Sigmoid colon (tissue), 6 donors: ENCODE measurements at regions not wholly inside any gene's neighbourhood (a gene's known extent, or its start where the extent isn't known, plus 50 kb on each side); places are given as distances from the start of the nearest gene placed in this dataset.

Experiments used
- DNase-seq: peaks from one replicate; pipeline ENCODE4 v3.0.0-alpha.2; 2019
- H3K27ac ChIP-seq, 4 donors: fragments of 200-600 bp; sonication (generic); one replicate each; pipeline ENCODE4 v1.5.1; 2016 to 2019; ENCODE audit warnings: mild to moderate bottlenecking in 1 of 4
- H3K27me3 ChIP-seq, 3 donors: fragments of 200-600 bp; sonication (generic); one replicate each; pipeline ENCODE4 v1.5.1; 2019; ENCODE audit warnings: mild to moderate bottlenecking in 1 of 3
- H3K36me3 ChIP-seq, 4 donors: fragments of 200-600 bp; sonication (generic); one replicate each; pipeline ENCODE4 v1.5.1; 2016 to 2019
- H3K4me1 ChIP-seq, 4 donors: fragments of 200-600 bp; sonication (generic); one replicate each; pipeline ENCODE4 v1.5.1; 2017 to 2019
- H3K4me3 ChIP-seq, 4 donors: fragments of 200-600 bp; sonication (generic); one replicate each; pipeline ENCODE4 v1.5.1; 2017 to 2019; ENCODE audit warnings: mild to moderate bottlenecking in 2 of 4, moderate library complexity in 1 of 4
- H3K9me3 ChIP-seq, 4 donors: fragments of 200-600 bp in 3 of 4; sonication (generic) in 3 of 4; one replicate each; pipeline versions ENCODE4 v1.5.1 to v1.6.1; 2013 to 2019
- EP300 ChIP-seq, 4 donors: sonication (generic); formaldehyde crosslinking; IDR thresholded peaks; one replicate each; pipeline ENCODE4 v1.6.1; 2017; ENCODE audit warnings: antibody characterized with exemption in 4 of 4
- POLR2A ChIP-seq, 2 donors: fragments of 450-650 bp; IDR thresholded peaks; one replicate each; pipeline ENCODE4 v1.6.1; 2016; ENCODE audit warnings: antibody characterized with exemption in 2 of 2, mild to moderate bottlenecking in 2 of 2, moderate library complexity in 2 of 2
- POLR2AphosphoS5 ChIP-seq, 4 donors: sonication (generic); formaldehyde crosslinking; IDR thresholded peaks; one replicate each; pipeline ENCODE4 v1.6.1; 2017; ENCODE audit warnings: antibody characterized with exemption in 4 of 4
- WGBS, 2 donors: extraction: QIAGEN DNeasy Blood & Tissue Kit; methylation state at CpG; one replicate each; pipeline ENCODE4 v1.1.7; 2013; 5-methylcytosine and 5-hydroxymethylcytosine counted together
- intact Hi-C: fragments of 100-400 bp; cut with DNase I; formaldehyde crosslinking; loops from one replicate; pipeline ENCODE4 v1.15.1; 2023
- TF ChIP-seq, protein P1 (sequence below), 4 experiments: fragments of 450-650 bp in 3 of 4; fragments of 200-600 bp in 1 of 4; IDR thresholded peaks; one replicate each; pipeline ENCODE4 v1.5.1; 2016 to 2019; ENCODE audit warnings: antibody characterized with exemption in 4 of 4, mild to moderate bottlenecking in 3 of 4, moderate library complexity in 2 of 4
- donor health status: healthy with polysubstance abuse.
- donor health status: healthy.

GRCh38 chr5:67434466-67434865 is 237.9 kb upstream of the CD180 start:
- intact Hi-C loops: no loop called here
- no peaks in the 10 kb centered on the region for H3K9me3 ChIP-seq
- H3K36me3 ChIP-seq: no peaks in the 10 kb centered on the region
- TF ChIP-seq POLR2A (IDR thresholded peaks at IDR 0.05): no peak
- TF ChIP-seq EP300 (IDR thresholded peaks at IDR 0.05): no peak
- TF ChIP-seq, protein P1, sequence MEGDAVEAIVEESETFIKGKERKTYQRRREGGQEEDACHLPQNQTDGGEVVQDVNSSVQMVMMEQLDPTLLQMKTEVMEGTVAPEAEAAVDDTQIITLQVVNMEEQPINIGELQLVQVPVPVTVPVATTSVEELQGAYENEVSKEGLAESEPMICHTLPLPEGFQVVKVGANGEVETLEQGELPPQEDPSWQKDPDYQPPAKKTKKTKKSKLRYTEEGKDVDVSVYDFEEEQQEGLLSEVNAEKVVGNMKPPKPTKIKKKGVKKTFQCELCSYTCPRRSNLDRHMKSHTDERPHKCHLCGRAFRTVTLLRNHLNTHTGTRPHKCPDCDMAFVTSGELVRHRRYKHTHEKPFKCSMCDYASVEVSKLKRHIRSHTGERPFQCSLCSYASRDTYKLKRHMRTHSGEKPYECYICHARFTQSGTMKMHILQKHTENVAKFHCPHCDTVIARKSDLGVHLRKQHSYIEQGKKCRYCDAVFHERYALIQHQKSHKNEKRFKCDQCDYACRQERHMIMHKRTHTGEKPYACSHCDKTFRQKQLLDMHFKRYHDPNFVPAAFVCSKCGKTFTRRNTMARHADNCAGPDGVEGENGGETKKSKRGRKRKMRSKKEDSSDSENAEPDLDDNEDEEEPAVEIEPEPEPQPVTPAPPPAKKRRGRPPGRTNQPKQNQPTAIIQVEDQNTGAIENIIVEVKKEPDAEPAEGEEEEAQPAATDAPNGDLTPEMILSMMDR (IDR thresholded peaks at IDR 0.05): no peak
- TF ChIP-seq POLR2AphosphoS5 (IDR thresholded peaks at IDR 0.05): no peak
- WGBS, 2 donors: 68 to 93% methylated on average over 4 of the region's 4 CpGs
- H3K4me3 ChIP-seq: no peak overlapping the region
- H3K4me1 ChIP-seq: no peaks in the 10 kb centered on the region
- DNase-seq: no peak
- H3K27ac ChIP-seq: no peak overlapping the region
- H3K27me3 ChIP-seq: no peaks in the 10 kb centered on the region

DNA sequence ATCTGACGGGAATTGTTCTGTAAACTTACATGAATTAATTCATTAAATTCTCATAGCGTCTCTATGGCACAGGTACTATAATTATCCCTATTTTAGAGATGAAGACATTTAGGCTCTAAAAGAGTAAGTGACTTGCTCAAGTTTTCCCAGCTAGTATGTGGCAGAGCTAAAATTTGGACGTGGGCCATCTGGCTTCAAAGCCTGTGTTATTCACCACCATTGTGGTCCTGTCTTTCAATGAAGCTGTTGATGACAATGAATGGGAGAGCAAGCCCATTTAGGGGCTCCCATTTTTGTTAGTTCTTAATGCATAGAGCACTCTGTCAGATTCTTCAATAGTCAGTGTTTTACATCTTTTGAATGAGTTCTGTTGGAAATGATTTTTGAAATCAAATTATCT is 236.0 kb upstream of the CD180 start:
- Histone ChIP-seq H3K36me3 (no peaks in the 10 kb centered on the region), H3K27me3 (no peaks in the 10 kb centered on the region), H3K9me3 (no peaks in the 10 kb centered on the region), H3K27ac (no peak overlapping the region), H3K4me3 (no peak overlapping the region), H3K4me1 (no peaks in the 10 kb centered on the region)
- 91 to 93% methylated on average over 3 of the region's 3 CpGs for WGBS, 2 donors
- TF ChIP-seq POLR2A (IDR thresholded peaks at IDR 0.05) (no peak), EP300 (IDR thresholded peaks at IDR 0.05) (no peak), POLR2AphosphoS5 (IDR thresholded peaks at IDR 0.05) (no peak)
- TF ChIP-seq, protein P1 (IDR thresholded peaks at IDR 0.05): no peak
- intact Hi-C loops: no loop called here
- no peak for DNase-seq

- intact Hi-C loops: no loop called here
- Histone ChIP-seq H3K27me3 (no peaks in the 10 kb centered on the region), H3K9me3 (no peaks in the 10 kb centered on the region), H3K4me3 (no peak overlapping the region), H3K27ac (no peak overlapping the region), H3K4me1 (peaks cover 0 to 5% (median 0%) of the 10 kb centered on the region in 4 donors), H3K36me3 (no peaks in the 10 kb centered on the region)
- 77 to 93% methylated on average over 4 of the region's 4 CpGs for WGBS, 2 donors
- DNase-seq: no peak
- TF ChIP-seq POLR2A (IDR thresholded peaks at IDR 0.05) (no peak), POLR2AphosphoS5 (IDR thresholded peaks at IDR 0.05) (no peak), EP300 (IDR thresholded peaks at IDR 0.05) (no peak)
- TF ChIP-seq, protein P1 (IDR thresholded peaks at IDR 0.05): no peak
Observed at GRCh38 chr5:67431191-67431590, 234.6 kb upstream of the CD180 start.

- Histone ChIP-seq H3K4me3 (no peak overlapping the region), H3K27me3 (no peaks in the 10 kb centered on the region), H3K9me3 (no peaks in the 10 kb centered on the region), H3K4me1 (peaks cover 0 to 5% (median 0%) of the 10 kb centered on the region in 4 donors), H3K36me3 (no peaks in the 10 kb centered on the region), H3K27ac (no peak overlapping the region)
- 97% methylated on average over 4 of the region's 4 CpGs for WGBS, 2 donors
- intact Hi-C loops: no loop called here
- TF ChIP-seq, protein P1 (IDR thresholded peaks at IDR 0.05): no peak
- TF ChIP-seq EP300 (IDR thresholded peaks at IDR 0.05): no peak
- no peak for TF ChIP-seq POLR2AphosphoS5 (IDR thresholded peaks at IDR 0.05)
- TF ChIP-seq POLR2A (IDR thresholded peaks at IDR 0.05): no peak
- no peak for DNase-seq
Observed at GRCh38 chr5:67427850-67428298, 231.3 kb upstream of the CD180 start.
